Neutrophil (primary cell): ENCODE measurements at regions not wholly inside any gene's neighbourhood (a gene's known extent, or its start where the extent isn't known, plus 50 kb on each side); places are given as distances from the start of the nearest gene placed in this dataset.

Experiments used
- H3K27ac ChIP-seq: fragments of 200-600 bp; sonication (generic); 2 replicates; pipeline ENCODE4 v1.5.1; 2016; ENCODE audit warnings: mild to moderate bottlenecking, moderate library complexity
- H3K27me3 ChIP-seq: fragments of 200-600 bp; sonication (generic); 2 replicates; pipeline ENCODE4 v1.6.0; 2016; ENCODE audit warnings: mild to moderate bottlenecking
- H3K36me3 ChIP-seq: fragments of 200-600 bp; sonication (generic); 2 replicates; pipeline ENCODE4 v1.5.1; 2017
- H3K4me1 ChIP-seq, 2 experiments: fragments of 200-600 bp in 1 of 2; sonication (generic) in 1 of 2; 1 replicate in 1 of 2; 2 replicates in 1 of 2; pipeline versions ENCODE4 v1.5.1 to v1.6.1; 2013 to 2016; ENCODE audit warnings: low read depth in 1 of 2, low read length in 1 of 2, mild to moderate bottlenecking in 1 of 2, moderate library complexity in 1 of 2; ENCODE audit not compliant: control insufficient read depth in 1 of 2, insufficient read depth in 1 of 2
- H3K4me3 ChIP-seq, 2 experiments: fragments of 200-600 bp in 1 of 2; sonication (generic) in 1 of 2; 1 replicate in 1 of 2; 2 replicates in 1 of 2; pipeline ENCODE4 v1.5.1; 2013 to 2016; ENCODE audit warnings: low read depth in 1 of 2, low read length in 1 of 2, mild to moderate bottlenecking in 1 of 2, moderate library complexity in 1 of 2
- H3K9me3 ChIP-seq: fragments of 200-600 bp; sonication (generic); 2 replicates; pipeline ENCODE4 v1.5.1; 2016
- TF ChIP-seq, protein P1 (sequence below): fragments of 200-600 bp; sonication (generic); IDR thresholded peaks from 2 replicates; pipeline ENCODE4 v1.5.1; 2016; ENCODE audit warnings: antibody characterized with exemption

DNA sequence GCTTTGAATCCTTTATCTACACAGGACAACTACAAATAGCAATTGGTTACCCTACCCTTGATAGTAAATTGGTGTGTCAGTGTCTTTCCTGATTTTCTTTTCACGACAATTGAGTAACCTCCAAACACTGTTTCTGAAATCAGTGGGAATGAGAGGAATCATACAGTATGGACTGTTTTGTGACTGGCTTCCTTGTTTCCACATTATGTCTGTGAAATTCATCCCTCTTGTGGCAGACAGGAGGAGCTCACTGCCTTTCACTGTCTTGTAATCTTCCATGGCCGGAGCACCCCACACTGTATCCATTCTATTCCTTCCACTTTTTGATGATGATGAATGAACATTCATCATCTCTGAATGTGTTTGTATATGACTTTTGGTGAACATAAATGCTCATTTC, 164.0 kb upstream of the PZP start:
- Histone ChIP-seq H3K4me3 (no peak overlapping the region), H3K4me1 (no peaks in the 10 kb centered on the region), H3K9me3 (no peaks in the 10 kb centered on the region), H3K36me3 (no peaks in the 10 kb centered on the region), H3K27me3 (no peaks in the 10 kb centered on the region), H3K27ac (no peak overlapping the region)
- TF ChIP-seq, protein P1, sequence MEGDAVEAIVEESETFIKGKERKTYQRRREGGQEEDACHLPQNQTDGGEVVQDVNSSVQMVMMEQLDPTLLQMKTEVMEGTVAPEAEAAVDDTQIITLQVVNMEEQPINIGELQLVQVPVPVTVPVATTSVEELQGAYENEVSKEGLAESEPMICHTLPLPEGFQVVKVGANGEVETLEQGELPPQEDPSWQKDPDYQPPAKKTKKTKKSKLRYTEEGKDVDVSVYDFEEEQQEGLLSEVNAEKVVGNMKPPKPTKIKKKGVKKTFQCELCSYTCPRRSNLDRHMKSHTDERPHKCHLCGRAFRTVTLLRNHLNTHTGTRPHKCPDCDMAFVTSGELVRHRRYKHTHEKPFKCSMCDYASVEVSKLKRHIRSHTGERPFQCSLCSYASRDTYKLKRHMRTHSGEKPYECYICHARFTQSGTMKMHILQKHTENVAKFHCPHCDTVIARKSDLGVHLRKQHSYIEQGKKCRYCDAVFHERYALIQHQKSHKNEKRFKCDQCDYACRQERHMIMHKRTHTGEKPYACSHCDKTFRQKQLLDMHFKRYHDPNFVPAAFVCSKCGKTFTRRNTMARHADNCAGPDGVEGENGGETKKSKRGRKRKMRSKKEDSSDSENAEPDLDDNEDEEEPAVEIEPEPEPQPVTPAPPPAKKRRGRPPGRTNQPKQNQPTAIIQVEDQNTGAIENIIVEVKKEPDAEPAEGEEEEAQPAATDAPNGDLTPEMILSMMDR, result no peak

DNA sequence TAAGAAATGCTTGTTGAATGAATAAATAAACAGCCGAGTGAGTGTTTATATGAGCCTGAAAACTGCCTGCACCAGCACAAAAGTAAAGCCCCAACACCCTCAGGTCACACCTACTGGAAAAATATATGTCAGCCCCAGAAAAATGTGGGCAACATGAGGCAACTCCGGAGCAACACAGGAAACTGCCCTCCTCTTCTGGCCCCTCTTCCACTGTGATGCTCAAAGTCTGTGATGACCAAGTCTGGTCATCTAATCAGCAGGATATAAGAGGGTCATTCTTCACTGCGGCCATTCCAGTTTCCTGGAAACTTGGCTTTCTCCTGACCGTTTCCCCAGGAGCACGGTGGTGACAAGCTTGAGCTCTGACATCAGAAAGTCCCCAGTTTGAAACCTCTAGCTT, 159.6 kb upstream of the PZP start:
- Histone ChIP-seq H3K36me3 (no peaks in the 10 kb centered on the region), H3K27me3 (no peaks in the 10 kb centered on the region), H3K27ac (no peak overlapping the region), H3K9me3 (no peaks in the 10 kb centered on the region), H3K4me3 (no peak overlapping the region), H3K4me1 (peaks cover 18 to 22% of the 10 kb centered on the region in 2 experiments)
- TF ChIP-seq, protein P1, result no peak

DNA sequence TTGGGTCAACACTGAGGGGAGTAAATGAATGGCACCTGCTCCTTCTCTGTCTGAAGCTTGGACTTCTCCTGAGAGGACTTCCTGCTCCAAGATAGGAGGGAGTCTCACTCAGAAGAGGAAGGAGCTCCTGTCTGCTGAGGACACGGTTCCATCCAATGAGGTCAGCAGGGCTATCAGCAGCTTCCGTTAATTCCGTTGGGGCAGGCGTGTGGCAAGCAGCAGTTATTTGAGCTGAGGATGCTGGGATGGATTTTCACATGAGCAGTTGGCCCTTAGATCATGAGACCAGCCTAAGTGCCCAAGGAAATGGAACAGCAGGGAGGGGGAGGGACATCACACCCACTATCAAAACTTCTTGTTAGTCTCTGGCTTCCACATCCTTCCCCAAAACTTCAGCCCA, 159.0 kb upstream of the PZP start:
- Histone ChIP-seq H3K27me3 (no peaks in the 10 kb centered on the region), H3K36me3 (no peaks in the 10 kb centered on the region), H3K9me3 (no peaks in the 10 kb centered on the region), H3K4me3 (no peak overlapping the region), H3K4me1 (peaks cover 19 to 23% of the 10 kb centered on the region in 2 experiments), H3K27ac (no peak overlapping the region)
- TF ChIP-seq, protein P1, result no peak

DNA sequence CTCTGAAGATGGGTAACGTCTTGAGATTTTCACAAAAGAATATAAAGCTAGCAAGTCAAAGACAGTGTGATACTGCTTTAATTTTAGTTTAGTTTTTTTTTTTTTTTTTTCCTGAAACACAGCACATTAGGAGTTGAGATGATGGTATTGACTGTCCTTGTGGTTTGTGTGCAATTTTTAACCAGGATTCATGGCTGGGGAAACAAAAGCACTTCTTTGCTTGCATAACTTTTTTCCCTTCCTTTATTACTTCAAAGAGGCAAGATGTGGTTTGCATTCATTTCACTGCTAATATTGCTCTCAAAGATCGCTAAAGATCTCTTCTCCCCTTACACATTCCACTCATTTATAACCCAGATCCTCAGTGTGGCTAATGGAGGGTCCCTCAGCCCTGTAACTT, 157.1 kb upstream of the PZP start:
- H3K27ac ChIP-seq, result no peak overlapping the region
- no peaks in the 10 kb centered on the region for H3K36me3 ChIP-seq
- no peaks in the 10 kb centered on the region for H3K27me3 ChIP-seq
- TF ChIP-seq, protein P1, result no peak
- peaks cover 27% of the 10 kb centered on the region in 2 experiments for H3K4me1 ChIP-seq
- no peaks in the 10 kb centered on the region for H3K9me3 ChIP-seq
- no peak overlapping the region for H3K4me3 ChIP-seq

DNA sequence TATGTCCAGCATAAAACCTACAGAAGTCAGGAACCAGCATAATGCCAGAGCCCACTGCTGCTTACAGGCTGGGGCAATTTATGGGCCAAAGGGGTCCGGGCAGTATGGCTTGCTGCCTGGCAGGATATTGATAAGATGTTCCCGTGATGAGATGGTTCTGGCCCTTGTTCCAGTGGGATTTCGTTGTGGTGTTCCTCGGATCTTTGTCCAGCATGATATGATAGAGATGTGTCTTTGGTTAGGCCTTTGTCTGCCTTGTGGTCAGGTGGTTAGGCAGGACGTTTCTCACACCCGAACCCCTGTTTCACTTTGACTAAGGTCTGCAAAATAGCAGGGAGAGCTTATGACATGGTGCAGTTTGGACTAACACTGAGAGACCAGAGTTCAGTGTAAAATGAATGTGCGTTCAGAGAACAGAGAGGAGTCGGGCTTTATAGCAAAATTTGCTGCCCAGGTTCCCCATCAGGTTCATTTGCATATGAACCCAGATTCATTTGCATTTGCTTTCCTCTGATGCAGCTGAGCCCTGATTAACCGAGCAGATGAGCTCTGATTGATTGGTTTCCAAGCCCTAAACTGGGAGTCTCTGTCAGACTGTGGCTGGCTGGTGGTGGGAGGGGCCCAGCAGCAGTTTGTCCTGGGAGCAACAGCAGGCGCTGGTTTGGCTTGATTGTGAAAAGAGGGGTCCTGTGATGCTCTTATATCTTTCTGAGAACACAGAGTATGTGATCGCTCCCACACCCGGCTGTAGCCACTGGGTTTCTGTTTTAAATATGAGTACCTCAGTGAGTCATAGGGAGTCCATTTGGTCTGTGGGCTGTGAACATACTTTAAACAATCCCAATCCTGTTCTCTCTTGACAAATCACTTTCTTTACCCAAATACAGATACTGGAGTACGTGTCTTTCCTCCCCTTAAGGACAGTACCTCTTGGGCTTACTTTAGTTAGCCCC, 156.3 kb upstream of the PZP start:
- peaks cover 27% of the 10 kb centered on the region in 2 experiments for H3K4me1 ChIP-seq
- H3K9me3 ChIP-seq, result no peaks in the 10 kb centered on the region
- TF ChIP-seq, protein P1, result no peak
- no peak overlapping the region for H3K27ac ChIP-seq
- no peak overlapping the region for H3K4me3 ChIP-seq
- no peaks in the 10 kb centered on the region for H3K27me3 ChIP-seq
- H3K36me3 ChIP-seq, result no peaks in the 10 kb centered on the region
